ENCODE measurements at regions not wholly inside any gene's neighbourhood (a gene's known extent, or its start where the extent isn't known, plus 50 kb on each side); places are given as distances from the start of the nearest gene placed in this dataset.
"Not testable (repeated sequence)": the region's sequence is repeated elsewhere in the genome, so short reads cannot be mapped to it uniquely, and the experiment has no call there.

DNA sequence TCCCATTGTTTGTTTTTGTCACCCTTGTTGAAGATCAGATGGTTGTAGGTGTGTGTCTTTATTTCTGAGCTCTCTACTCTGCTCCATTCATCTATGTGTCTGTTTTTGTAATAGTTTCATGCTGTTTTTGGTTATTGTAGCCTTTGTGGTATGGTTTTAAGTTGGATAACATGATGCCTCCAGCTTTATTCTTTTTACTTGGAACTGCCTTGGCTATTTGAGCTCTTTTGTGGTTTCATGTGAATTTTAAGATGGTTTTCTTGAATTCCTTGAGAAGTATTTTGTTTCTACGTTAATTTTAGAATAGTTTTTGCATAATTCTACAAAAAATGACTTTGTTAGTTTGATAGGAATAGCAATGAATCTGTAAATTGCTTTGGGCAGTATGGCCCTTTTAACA, 170.0 kb upstream of the IGFBP3 start:
- no peak for DNase-seq

DNA sequence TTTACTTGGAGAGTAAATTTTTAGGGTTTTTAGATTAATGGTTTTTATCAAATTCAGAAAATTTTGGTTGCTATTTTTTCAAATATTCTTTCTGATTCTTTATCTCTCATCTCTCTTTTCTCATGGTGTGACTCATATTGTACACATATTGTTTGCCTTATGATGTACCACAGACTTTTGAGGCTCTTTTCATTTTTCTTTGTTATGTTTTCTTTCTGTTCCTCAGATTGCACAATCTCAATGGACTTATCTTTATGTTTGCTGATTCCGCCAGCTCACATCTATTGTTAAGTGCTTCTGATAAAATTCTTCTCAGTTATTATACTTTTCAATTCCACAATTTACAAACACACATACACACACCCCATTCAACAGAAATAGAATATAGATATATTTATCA, 168.2 kb upstream of the IGFBP3 start:
- no peak for DNase-seq

DNA sequence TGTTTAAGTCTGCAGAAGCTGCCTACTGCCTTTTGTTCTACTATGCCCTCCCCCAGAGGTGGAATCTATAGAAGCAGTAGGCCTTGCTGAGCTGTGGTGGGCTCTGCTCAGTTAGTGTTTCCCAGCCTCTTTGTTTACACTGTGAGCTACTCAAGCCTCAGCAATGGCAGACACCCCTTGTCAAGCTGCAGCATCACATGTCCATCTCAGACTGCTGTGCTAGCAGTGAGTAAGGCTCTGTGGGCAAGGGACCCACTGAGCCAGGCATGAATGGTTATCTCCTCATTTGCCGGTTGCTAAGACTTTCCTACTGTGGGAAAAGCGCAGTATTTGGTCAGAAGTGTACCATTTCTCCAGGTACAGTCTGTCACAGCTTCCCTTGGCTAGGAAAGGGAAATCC, 167.4 kb upstream of the IGFBP3 start:
- not testable (repeated sequence) for DNase-seq

DNA sequence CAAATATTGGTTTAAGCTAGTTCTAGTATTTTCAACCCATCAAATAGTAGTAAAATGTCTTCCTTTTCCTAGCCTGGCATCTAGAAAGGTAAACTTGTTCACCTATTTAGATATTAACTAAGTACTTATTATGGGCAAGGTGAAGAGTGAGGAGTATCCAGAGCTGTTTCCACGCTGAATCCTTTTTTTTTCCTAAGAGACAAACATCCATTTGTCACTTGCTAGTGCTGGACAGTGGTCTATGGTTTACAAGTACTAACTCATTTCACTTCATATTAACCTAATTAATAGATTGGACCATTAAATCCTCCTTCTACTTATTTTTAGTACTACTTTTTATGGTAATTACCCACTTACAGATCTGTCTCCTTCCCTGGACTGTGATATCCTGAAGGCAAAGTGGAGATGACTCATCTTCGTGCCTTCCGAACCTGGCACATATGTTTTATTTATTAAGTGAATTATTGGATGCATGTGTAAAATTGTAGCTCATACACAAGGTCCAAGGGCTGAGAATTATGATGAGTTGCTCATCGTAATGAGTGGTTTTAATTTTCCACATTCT, 159.6 kb upstream of the IGFBP3 start:
- DNase-seq: no peak

DNA sequence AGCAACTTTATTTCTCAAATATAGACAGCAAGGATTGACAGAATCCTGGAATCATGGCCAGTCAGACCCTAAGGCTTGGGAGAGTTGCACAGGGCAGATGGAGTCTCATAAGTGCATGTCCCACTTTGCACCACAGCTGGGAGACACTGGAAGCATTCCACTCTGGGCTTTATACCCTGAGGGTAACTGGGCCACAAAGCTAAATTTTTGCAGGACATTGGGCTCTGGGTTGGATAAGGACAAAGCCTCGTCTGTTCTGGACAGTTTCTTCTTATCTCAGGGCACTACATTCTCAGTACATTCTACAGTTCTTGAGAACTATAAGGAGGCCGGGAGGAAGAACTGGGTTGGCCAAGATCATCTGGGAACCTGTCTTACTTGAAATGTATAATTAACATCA, 158.3 kb upstream of the IGFBP3 start:
- DNase-seq: no peak

DNA sequence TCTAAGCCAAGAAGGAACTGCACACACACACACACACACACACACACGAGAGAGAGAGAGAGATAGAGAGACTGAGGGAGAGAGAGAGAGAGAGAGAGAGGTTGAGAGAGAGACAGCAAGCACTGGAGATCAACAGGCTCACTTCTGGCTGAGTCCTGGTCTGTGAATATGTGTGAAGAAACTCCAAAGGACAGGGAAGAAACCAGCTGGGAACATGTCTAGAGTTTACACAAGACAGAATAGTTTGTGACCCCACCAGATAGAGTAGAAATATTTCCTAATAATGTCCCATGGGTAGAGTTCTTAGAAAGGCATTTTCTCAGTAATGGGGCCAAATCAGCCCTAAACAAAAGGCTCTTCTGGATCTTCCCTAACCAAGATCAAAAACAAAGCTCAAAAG, 155.5 kb upstream of the IGFBP3 start:
- DNase-seq: no peak

DNA sequence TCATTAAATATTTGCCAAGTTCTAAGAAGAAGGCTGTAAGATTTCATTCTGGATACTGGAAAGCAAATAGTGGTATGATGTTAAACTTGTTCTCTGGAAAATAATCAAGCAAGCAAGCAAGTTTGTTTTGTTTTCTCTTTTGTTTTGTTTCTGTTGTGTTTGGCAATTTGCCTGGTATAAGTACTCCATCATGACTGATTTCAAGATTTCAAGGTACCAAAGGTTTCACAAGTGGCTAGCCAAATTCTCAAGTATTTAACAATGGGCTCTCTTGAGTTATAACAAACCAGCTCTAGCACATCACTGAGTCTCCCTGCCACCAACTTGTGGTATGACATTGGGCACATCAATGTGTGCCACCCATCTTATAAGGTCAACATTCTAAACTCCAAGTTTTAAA, 151.7 kb upstream of the IGFBP3 start:
- DNase-seq: no peak

DNA sequence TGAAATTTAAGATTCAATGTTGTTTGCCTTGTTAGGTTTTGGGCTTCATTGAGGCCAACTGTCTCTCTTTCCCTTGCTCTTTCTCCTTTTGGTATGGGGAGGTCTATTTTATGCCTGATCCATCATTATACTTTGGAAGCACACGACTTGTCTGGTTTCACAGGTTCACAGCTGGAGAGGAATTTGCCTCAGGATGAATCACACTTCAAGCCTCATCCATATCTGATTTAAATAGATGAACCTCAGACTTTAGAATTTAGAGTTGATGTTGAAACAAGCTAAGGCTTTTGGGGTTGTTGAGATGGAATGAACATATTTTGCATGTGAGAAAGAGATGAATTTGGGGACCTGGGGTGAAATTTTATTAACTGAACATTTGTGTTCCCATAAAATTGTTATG, 150.5 kb upstream of the IGFBP3 start:
- no peak for DNase-seq

- no peak for DNase-seq
Measured at GRCh38 chr7:46071076-46071475, 150.0 kb upstream of the IGFBP3 start.

DNA sequence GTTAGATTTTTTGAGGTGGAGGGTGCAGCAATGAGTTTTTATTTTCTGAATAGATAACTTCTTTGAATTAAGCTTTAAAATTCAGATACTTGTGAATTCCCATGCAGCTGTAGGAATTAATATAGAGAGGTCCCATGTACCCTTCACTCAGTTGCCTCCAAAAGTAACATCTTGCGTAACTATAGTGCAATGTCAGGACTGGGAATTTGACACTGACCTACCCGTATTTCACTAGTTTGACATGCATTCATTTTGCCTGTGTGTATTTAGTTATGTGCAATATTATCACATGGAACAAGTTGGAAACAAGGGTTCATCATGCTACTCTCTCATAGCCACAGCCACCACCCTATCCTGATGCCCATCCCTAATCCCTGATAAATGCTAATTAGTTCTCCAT, 147.1 kb upstream of the IGFBP3 start:
- no peak for DNase-seq

GRCh38 chr7:46059308-46060020, 138.4 kb upstream of the IGFBP3 start:
- no peak for DNase-seq

GRCh38 chr7:46058086-46058823, 137.2 kb upstream of the IGFBP3 start:
- no peak for DNase-seq

DNA sequence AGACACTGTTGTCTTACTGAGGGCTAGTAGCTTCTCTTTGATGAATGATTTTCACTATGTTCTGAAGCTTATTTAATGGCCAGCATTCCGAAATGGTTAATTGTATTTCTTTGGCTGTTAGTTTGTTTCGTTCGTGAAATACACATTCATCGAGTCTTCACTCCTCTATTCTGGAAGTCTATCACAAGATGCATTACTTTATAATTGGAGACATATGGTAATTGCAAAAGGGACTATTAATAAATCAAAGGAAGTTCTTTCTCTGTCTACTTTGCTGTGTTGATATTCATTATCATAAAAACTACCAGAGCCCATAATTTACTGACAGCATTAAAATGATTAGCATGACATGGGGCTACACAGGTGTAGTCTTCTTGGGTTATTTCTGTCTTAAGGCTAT, 133.8 kb upstream of the IGFBP3 start:
- DNase-seq: no peak

GRCh38 chr7:46054272-46054671, 133.2 kb upstream of the IGFBP3 start:
- no peak for DNase-seq

DNA sequence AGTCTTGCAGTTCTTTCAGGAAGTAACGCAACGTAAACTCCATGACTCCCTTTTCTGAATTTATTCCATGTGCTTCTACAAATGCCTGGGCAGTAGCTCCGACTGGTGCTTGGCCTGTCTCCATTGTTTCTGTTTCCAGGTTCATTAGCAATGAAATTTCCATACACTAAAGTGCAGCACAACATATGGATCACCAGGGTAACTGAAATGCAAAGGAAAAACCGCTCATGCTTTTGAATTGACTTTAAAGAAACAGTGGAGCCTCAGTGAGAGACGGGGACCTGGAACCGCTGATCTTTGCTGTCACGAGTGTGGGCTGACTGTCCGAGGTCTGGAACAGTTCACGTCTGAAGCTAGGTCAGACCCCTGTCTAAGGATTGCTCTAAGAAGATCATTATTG, 126.5 kb upstream of the IGFBP3 start:
- DNase-seq: no peak

DNA sequence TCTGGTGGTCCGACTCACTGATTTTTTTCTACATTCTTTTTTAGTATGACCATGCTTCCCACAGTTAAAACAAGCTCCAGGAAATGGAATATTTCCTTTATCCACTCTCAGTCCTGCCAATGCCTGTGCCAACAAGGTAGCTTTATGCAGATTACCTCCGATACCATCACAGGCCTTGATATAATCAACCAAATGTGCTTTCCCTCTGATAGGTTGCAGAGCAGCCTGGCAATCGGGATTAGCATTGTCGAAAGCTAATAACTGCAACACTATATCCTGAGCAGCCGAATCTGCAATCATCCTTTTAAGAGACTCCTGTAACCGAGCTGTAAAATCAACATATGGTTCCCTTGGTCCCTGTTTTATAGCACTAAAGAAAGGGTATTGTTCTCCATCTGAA, 122.3 kb upstream of the IGFBP3 start:
- DNase-seq: not testable (repeated sequence)

DNA sequence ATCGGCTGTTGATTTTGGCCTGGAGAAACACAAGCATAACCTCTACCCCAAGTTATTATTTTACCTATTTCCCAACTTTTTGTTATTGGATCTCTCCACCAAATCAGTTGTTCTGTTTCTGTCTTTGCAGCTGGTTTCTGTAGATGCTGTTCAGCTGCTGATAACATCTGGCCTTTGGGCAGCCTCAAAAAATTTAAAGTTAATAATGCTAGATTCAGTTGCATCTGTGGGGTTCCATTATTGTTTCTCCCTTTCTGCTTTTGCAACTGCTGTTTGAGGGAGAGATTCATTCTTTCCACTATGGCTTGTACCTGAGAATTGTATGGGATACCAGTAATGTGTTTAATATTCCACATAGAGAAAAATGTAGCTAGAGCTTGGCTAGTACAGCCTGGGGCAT, 118.7 kb upstream of the IGFBP3 start:
- not testable (repeated sequence) for DNase-seq

DNA sequence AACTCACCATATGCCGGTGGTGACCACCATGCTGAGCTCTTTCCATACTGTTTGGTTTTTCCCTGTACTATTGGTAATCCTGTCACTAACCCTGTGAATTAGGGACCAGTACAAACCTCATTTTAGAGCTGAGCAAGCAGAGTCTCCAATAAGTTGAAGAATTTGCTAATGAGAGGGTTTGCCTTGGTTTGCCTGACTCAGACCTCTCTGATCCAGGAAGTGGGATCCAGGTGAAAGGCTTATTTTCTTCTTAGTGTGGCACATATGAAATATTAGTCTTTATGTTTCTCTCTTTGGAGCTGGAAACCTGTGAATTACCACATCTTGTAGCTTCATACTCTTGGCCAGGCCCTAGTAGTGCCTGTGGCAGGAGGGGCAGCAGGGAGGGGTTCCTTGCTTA, 114.1 kb upstream of the IGFBP3 start:
- no peak for DNase-seq

DNA sequence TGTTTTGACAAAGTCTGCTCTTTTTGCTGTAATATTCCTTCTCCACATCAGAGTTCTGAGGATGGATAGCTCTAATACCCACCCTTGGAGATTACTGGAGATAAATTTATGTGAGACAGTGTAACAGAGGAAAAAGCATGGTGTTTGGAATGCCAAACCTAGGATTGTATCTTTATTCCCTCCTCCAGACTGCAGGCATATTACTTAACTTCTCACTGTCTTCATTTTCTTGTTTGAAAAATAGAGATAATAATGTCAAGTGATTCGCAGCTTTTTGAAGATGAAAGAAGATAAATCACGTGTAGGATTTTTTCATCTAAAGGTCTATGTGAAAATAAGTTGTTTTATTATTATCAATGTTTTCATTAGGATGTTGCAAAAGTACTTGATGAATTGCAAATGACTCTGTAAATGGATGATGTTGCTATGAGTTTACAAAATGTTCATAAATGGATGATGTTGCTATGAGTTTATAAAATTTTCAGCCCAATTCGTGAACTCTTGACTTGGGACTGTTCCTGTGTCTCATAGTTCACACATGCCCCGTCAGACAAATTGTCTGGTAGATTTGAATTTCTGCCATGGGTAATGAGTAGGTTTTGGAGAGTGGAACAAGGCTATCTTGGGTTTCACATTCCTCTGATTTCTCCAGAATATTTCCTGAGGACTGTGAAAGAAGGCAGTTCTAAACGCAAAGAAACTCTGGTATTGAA, 113.1 kb upstream of the IGFBP3 start:
- no peak for DNase-seq

- no peak for DNase-seq
Measured at GRCh38 chr7:46033592-46033991, 112.5 kb upstream of the IGFBP3 start.

- no peak for DNase-seq
Measured at GRCh38 chr7:46032942-46033341, 111.9 kb upstream of the IGFBP3 start.

GRCh38 chr7:46032353-46032752, 111.3 kb upstream of the IGFBP3 start:
- DNase-seq: no peak

DNA sequence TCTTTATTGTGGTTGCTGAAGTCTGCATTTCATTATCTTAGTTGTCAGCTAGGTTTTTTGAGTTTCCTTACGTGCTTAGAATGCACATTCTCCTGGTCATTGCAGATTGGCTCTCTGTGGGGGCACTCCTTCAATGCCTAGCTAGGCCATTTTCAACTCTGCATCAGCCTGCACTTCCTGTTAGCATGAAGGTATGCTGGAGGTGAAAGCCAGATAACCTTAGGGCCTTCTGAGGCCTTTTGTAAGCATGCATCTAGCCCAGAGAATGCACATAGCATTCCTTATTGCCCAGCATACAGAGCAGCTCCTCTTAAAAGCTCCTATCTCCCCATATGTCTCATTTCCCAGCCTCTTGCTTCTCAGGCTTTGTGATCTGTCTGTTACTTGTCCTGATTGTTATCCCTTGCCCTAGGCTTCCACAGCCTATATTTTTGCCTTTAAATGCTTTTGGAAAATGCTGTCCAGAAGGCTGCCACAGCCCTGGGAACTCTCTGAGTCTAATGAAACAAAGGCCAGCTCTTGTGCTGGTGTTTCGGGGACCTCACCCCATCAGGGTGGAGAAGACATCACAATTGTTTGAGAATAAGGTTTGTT, 108.1 kb upstream of the IGFBP3 start:
- DNase-seq: no peak

Measured in CD4-positive, alpha-beta T cell treated with Interleukin-21 for 1 hour (primary cell).